Right lobe of liver (tissue), 6 donors: ENCODE measurements at regions not wholly inside any gene's neighbourhood (a gene's known extent, or its start where the extent isn't known, plus 50 kb on each side); places are given as distances from the start of the nearest gene placed in this dataset.

ENCODE experiments used
- ATAC-seq, 4 donors: fragments of 200-7000 bp; cut with Tn5 transposase; one replicate each; pipeline ENCODE4 v1.9.1; 2020; ENCODE audit warnings: mild to moderate bottlenecking in 4 of 4, moderate library complexity in 4 of 4
- DNase-seq, 3 donors: peaks; one replicate each; pipeline ENCODE4 v3.0.0-alpha.2; 2020
- H3K27ac ChIP-seq, 3 donors: fragments of 200-600 bp; one replicate each; pipeline ENCODE4 v1.8.0; 2022
- H3K27me3 ChIP-seq, 2 donors: fragments of 200-600 bp; one replicate each; pipeline ENCODE4 v1.8.0; 2022
- H3K36me3 ChIP-seq, 4 donors: fragments of 200-600 bp; sonication (generic) in 1 of 4; one replicate each; pipeline versions ENCODE4 v1.5.1 to v1.8.0; 2017 to 2022; ENCODE audit warnings: control low read depth in 1 of 4
- H3K4me1 ChIP-seq, 4 donors: fragments of 200-600 bp; sonication (generic) in 1 of 4; one replicate each; pipeline versions ENCODE4 v1.5.1 to v1.8.0; 2017 to 2022; ENCODE audit warnings: control low read depth in 1 of 4
- H3K4me3 ChIP-seq, 3 donors: fragments of 200-600 bp; one replicate each; pipeline ENCODE4 v1.8.0; 2022
- H3K9me3 ChIP-seq, 4 donors: fragments of 200-600 bp; sonication (generic) in 1 of 4; one replicate each; pipeline versions ENCODE4 v1.5.1 to v1.8.0; 2017 to 2022; ENCODE audit warnings: control low read depth in 1 of 4
- CTCF ChIP-seq, 4 donors: fragments of 200-600 bp in 3 of 4; fragments of 450-650 bp in 1 of 4; IDR thresholded peaks; one replicate each; pipeline versions ENCODE4 v1.5.1 to v1.8.0; 2016 to 2022; ENCODE audit warnings: antibody characterized with exemption in 4 of 4, mild to moderate bottlenecking in 2 of 4
- POLR2A ChIP-seq: fragments of 450-650 bp; IDR thresholded peaks from one replicate; pipeline ENCODE4 v1.6.1; 2017; ENCODE audit warnings: antibody characterized with exemption, mild to moderate bottlenecking
- WGBS: methylation state at CpG from one replicate; pipeline ENCODE4 v1.1.6; 2018; ENCODE audit warnings: low coverage, low lambda C conversion rate; ENCODE audit not compliant: insufficient coverage; ENCODE audit errors: missing lambda C conversion rate; 5-methylcytosine and 5-hydroxymethylcytosine counted together
- intact Hi-C, 2 donors: fragments of 100-400 bp; cut with DNase I; formaldehyde crosslinking; loops; one replicate each; pipeline versions ENCODE4 v1.11.2 to v1.14.1; 2022
- donor health status: DM: no; HTN: yes; CAD: no.
- donor health status: DM: no; HTN: no; CAD: no.
- donor health status: DM: no; HTN: no; CAD: no.
- donor health status: DM: no; HTN: yes; CAD: no.
- donor health status: DM: no; HTN: yes; CAD: no.

DNA sequence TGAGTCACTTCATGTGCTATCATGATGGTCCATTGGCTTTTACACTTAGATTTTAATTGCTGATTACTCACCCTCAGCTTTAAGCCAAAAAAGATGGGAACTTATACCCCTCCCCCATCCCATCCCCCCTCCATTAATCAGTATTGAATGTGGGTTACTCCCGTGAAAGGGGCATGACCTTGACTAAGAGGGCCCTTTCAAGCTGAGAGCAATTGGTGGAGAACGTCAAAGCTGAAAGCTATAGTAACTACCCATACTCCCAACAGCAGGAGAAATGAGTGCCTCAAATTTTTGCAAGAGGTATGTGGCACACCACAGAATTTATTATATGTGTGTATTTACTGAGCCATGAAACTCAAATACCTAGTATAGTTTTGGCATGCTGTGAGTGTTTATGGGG lies 99.7 kb upstream of the CDH8 start:
- intact Hi-C loops = no loop called here
- WGBS = 35% methylated on average over 2 of the region's 2 CpGs
- H3K36me3 ChIP-seq = no peaks in the 10 kb centered on the region
- no peaks in the 10 kb centered on the region for H3K4me1 ChIP-seq
- H3K27me3 ChIP-seq = no peaks in the 10 kb centered on the region
- ATAC-seq (no peak), DNase-seq (no peak)
- TF ChIP-seq CTCF (IDR thresholded peaks at IDR 0.05) (no peak), POLR2A (no peak)
- no peak overlapping the region for H3K4me3 ChIP-seq
- H3K27ac ChIP-seq = no peak overlapping the region
- no peaks in the 10 kb centered on the region for H3K9me3 ChIP-seq

DNA sequence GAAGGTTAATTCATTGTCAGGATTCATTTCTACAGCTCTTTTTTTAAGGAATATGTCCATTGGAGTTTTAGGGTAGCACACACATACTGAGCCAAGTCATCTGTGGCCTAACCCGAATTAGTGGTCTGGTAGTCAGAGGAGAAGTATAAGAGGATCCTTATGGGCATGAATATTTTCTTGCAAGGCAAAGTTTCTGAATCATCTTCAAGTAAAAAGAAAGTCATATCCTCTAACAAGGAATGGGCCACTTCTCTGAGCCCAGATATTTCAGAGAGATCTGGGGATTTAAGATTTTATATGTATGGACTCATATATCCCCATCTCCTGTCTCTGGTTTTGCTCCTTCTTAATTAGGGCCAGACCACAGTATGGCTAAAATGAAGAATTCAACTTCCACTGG lies 99.2 kb upstream of the CDH8 start:
- ATAC-seq (no peak), DNase-seq (no peak)
- H3K36me3 ChIP-seq = no peaks in the 10 kb centered on the region
- WGBS = 62% methylated on average over 1 of the region's 1 CpG
- no peak for TF ChIP-seq CTCF (IDR thresholded peaks at IDR 0.05)
- no peak for TF ChIP-seq POLR2A
- H3K4me1 ChIP-seq = no peaks in the 10 kb centered on the region
- no peak overlapping the region for H3K27ac ChIP-seq
- no peaks in the 10 kb centered on the region for H3K9me3 ChIP-seq
- intact Hi-C loops = no loop called here
- no peaks in the 10 kb centered on the region for H3K27me3 ChIP-seq
- H3K4me3 ChIP-seq = no peak overlapping the region

DNA sequence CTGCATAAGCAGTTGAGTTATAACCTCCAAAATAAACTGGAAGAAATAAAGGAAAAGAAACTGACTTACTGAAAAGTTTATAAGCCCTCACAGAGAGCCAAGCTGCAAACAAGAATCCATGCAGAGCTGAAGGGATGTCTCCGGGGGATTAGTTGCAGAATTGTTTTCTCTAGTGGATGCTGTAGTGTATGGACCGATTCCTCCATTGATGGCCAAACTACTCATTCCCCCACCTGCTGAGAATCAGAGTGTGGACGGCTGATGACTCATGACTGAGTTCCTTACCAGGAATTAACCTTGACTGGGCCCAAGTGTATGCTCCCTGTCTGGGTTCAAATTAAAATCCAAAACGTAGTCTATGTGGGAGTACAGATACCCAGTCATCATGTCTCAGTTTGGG lies 93.9 kb upstream of the CDH8 start:
- no peak for DNase-seq
- Histone ChIP-seq H3K4me1 (no peaks in the 10 kb centered on the region), H3K27me3 (no peaks in the 10 kb centered on the region), H3K36me3 (no peaks in the 10 kb centered on the region), H3K4me3 (no peak overlapping the region), H3K27ac (no peak overlapping the region), H3K9me3 (no peaks in the 10 kb centered on the region)
- WGBS = 50% methylated on average over 1 of the region's 4 CpGs
- intact Hi-C loops = no loop called here
- ATAC-seq = no peak
- TF ChIP-seq POLR2A (no peak), CTCF (IDR thresholded peaks at IDR 0.05) (no peak)

- H3K27me3 ChIP-seq = no peaks in the 10 kb centered on the region
- no peaks in the 10 kb centered on the region for H3K4me1 ChIP-seq
- TF ChIP-seq CTCF (IDR thresholded peaks at IDR 0.05) (no peak), POLR2A (no peak)
- intact Hi-C loops = no loop called here
- DNase-seq = no peak
- no peaks in the 10 kb centered on the region for H3K9me3 ChIP-seq
- H3K4me3 ChIP-seq = no peak overlapping the region
- ATAC-seq = no peak
- H3K36me3 ChIP-seq = no peaks in the 10 kb centered on the region
- H3K27ac ChIP-seq = no peak overlapping the region
- WGBS = 56% methylated on average over 1 of the region's 1 CpG
Observed at GRCh38 chr16:62105244-62105643, 69.0 kb upstream of the CDH8 start.

DNA sequence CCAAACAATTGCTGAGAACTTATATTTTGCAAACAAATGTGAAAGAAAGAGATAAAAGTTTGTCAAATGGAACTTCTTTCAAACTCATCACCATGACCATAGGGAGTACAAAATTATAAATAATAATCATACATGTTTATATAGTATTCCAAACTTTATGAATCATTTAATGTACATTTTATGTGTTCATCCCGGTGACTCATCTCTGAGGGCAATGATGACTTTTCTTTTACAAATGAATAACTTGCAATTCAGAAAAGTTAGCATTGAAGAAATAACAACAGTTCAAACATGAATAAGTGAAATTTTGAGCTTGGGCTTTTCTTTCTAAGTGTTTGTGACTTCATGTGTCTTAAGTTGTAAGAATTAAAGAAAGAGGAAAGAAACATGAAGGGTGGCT lies 66.3 kb upstream of the CDH8 start:
- H3K36me3 ChIP-seq = no peaks in the 10 kb centered on the region
- ATAC-seq (no peak), DNase-seq (no peak)
- whole genome bisulfite sequencing = 53% methylated on average over 1 of the region's 1 CpG
- no peaks in the 10 kb centered on the region for H3K27me3 ChIP-seq
- H3K27ac ChIP-seq = no peak overlapping the region
- H3K9me3 ChIP-seq = no peaks in the 10 kb centered on the region
- TF ChIP-seq CTCF (IDR thresholded peaks at IDR 0.05) = no peak
- TF ChIP-seq POLR2A = no peak
- H3K4me1 ChIP-seq = no peaks in the 10 kb centered on the region
- intact Hi-C loops = no loop called here
- H3K4me3 ChIP-seq = no peak overlapping the region
